ENCODE measurements at regions not wholly inside any gene's neighbourhood (a gene's known extent, or its start where the extent isn't known, plus 50 kb on each side); places are given as distances from the start of the nearest gene placed in this dataset.

GRCh38 chr2:5562865-5563264, 129.3 kb upstream of the SOX11 start:
- no peak overlapping the region for H3K27ac ChIP-seq (ENCODE audit: insufficient read depth, low read length, poor library complexity, severe bottlenecking)
- no peak for DNase-seq
- peaks cover 0 to 12% (median 6%) of the 10 kb centered on the region in 7 donors for H3K9me3 Mint-ChIP-seq
- no peaks in the 10 kb centered on the region for H3K36me3 Mint-ChIP-seq
- H3K36me3 ChIP-seq (ENCODE audit: control insufficient read depth, insufficient read depth, low read length), result no peaks in the 10 kb centered on the region
- no peaks in the 10 kb centered on the region for H3K4me1 Mint-ChIP-seq
- H3K27me3 Mint-ChIP-seq, result no peaks in the 10 kb centered on the region
- no peak overlapping the region for H3K4me3 Mint-ChIP-seq
- no peak overlapping the region for H3K27ac Mint-ChIP-seq
- H3K9me3 ChIP-seq (ENCODE audit: control insufficient read depth in 2 of 2, low read length in 2 of 2), result no peaks in the 10 kb centered on the region
- H3K4me3 ChIP-seq (ENCODE audit: low read depth, low read length), result no peak overlapping the region
- H3K27me3 ChIP-seq (ENCODE audit: control insufficient read depth, insufficient read depth, low read length), result no peaks in the 10 kb centered on the region
- no peak for ATAC-seq (ENCODE audit: low read depth in 2 of 2)
- no peaks in the 10 kb centered on the region for H3K4me1 ChIP-seq (ENCODE audit: control insufficient read depth, insufficient read depth, low read length, poor library complexity, severe bottlenecking)

DNA sequence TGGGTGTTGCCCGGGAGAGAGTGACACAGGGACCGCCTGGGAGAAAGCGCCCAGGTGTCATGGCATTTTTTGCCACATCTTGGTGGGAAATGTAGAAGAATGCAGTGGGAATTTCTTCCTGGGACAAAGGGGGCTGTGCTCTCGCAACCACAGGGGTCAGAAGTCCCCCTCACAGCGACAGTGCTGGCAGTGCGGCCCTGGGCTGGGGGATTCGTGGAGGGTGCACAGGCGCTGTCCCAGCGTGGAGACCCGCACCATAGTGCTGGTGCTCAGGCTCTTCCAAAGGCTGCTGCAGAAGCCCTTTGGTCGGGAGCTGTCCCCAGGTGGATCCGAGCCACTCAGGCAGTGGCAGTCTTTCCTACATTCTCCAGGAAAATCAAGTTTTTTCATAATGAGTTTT, 128.8 kb upstream of the SOX11 start:
- Histone ChIP-seq H3K4me1 (ENCODE audit: control insufficient read depth, insufficient read depth, low read length, poor library complexity, severe bottlenecking) (no peaks in the 10 kb centered on the region), H3K27ac (ENCODE audit: insufficient read depth, low read length, poor library complexity, severe bottlenecking) (no peak overlapping the region), H3K36me3 (ENCODE audit: control insufficient read depth, insufficient read depth, low read length) (no peaks in the 10 kb centered on the region), H3K9me3 (ENCODE audit: control insufficient read depth in 2 of 2, low read length in 2 of 2) (no peaks in the 10 kb centered on the region), H3K27me3 (ENCODE audit: control insufficient read depth, insufficient read depth, low read length) (no peaks in the 10 kb centered on the region), H3K4me3 (ENCODE audit: low read depth, low read length) (no peak overlapping the region)
- no peak overlapping the region for H3K4me3 Mint-ChIP-seq
- no peaks in the 10 kb centered on the region for H3K27me3 Mint-ChIP-seq
- no peak overlapping the region for H3K27ac Mint-ChIP-seq
- ATAC-seq (ENCODE audit: low read depth in 2 of 2), result no peak
- H3K36me3 Mint-ChIP-seq, result no peaks in the 10 kb centered on the region
- no peaks in the 10 kb centered on the region for H3K4me1 Mint-ChIP-seq
- DNase-seq, result no peak
- peaks cover 2 to 12% (median 7%) of the 10 kb centered on the region in 7 donors for H3K9me3 Mint-ChIP-seq

GRCh38 chr2:5569256-5569655, 122.9 kb upstream of the SOX11 start:
- Mint-ChIP-seq H3K4me1 (no peaks in the 10 kb centered on the region), H3K27me3 (no peaks in the 10 kb centered on the region), H3K4me3 (no peak overlapping the region), H3K36me3 (no peaks in the 10 kb centered on the region), H3K9me3 (peaks cover 7 to 15% (median 9%) of the 10 kb centered on the region in 7 donors), H3K27ac (no peak overlapping the region)
- Histone ChIP-seq H3K27ac (ENCODE audit: insufficient read depth, low read length, poor library complexity, severe bottlenecking) (no peak overlapping the region), H3K27me3 (ENCODE audit: control insufficient read depth, insufficient read depth, low read length) (no peaks in the 10 kb centered on the region), H3K36me3 (ENCODE audit: control insufficient read depth, insufficient read depth, low read length) (no peaks in the 10 kb centered on the region), H3K4me1 (ENCODE audit: control insufficient read depth, insufficient read depth, low read length, poor library complexity, severe bottlenecking) (no peaks in the 10 kb centered on the region), H3K4me3 (ENCODE audit: low read depth, low read length) (no peak overlapping the region), H3K9me3 (ENCODE audit: control insufficient read depth in 2 of 2, low read length in 2 of 2) (no peaks in the 10 kb centered on the region)
- DNase-seq, result no peak
- no peak for ATAC-seq (ENCODE audit: low read depth in 2 of 2)

DNA sequence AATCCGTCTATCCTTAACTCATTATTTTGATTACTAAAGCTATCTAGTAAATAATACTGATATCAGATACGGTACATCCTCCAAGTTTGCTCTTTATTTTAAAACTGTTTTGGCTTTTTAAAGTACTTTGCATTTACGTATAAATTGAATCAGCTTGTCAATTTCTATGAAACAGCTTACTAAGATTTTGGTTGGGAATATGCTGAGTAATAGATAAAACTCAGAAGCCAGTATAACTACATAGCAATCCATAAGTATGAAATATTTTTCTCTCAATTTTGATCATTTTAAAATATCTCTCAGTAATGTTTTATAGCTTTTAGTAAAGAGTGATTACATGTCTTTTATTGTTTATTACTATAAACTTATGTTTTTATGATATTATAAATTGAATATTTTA, 116.2 kb upstream of the SOX11 start:
- H3K4me1 ChIP-seq (ENCODE audit: control insufficient read depth, insufficient read depth, low read length, poor library complexity, severe bottlenecking), result no peaks in the 10 kb centered on the region
- H3K9me3 Mint-ChIP-seq, result peaks cover 2 to 20% (median 5%) of the 10 kb centered on the region in 7 donors
- no peaks in the 10 kb centered on the region for H3K9me3 ChIP-seq (ENCODE audit: control insufficient read depth in 2 of 2, low read length in 2 of 2)
- no peak overlapping the region for H3K4me3 Mint-ChIP-seq
- no peaks in the 10 kb centered on the region for H3K27me3 Mint-ChIP-seq
- no peaks in the 10 kb centered on the region for H3K36me3 ChIP-seq (ENCODE audit: control insufficient read depth, insufficient read depth, low read length)
- ATAC-seq (ENCODE audit: low read depth in 2 of 2) (no peak), DNase-seq (no peak)
- no peaks in the 10 kb centered on the region for H3K4me1 Mint-ChIP-seq
- no peak overlapping the region for H3K4me3 ChIP-seq (ENCODE audit: low read depth, low read length)
- no peak overlapping the region for H3K27ac Mint-ChIP-seq
- H3K27me3 ChIP-seq (ENCODE audit: control insufficient read depth, insufficient read depth, low read length), result no peaks in the 10 kb centered on the region
- H3K36me3 Mint-ChIP-seq, result no peaks in the 10 kb centered on the region
- no peak overlapping the region for H3K27ac ChIP-seq (ENCODE audit: insufficient read depth, low read length, poor library complexity, severe bottlenecking)

DNA sequence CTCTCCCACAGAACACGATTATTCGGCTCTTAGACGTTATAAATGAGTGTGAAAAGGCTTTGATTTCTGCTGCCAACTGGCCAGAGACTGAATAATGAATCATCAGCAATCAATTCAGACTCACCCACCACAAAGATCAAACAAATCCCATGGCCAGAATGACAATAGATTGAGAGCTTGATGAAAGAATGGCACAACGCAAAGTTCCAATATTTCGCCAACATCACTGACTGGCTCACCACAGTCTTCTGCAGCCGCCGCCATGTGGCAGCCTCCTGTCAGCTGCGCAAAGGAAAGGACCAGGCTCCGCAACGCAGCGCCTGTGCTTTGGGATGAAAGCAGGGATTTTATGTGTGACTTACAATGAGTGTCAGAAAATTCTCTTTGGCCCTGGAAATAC, 104.4 kb upstream of the SOX11 start:
- no peak overlapping the region for H3K4me3 Mint-ChIP-seq
- ATAC-seq (ENCODE audit: low read depth in 2 of 2) (no peak), DNase-seq (no peak)
- peaks cover 2 to 28% (median 7%) of the 10 kb centered on the region in 7 donors for H3K9me3 Mint-ChIP-seq
- Histone ChIP-seq H3K27ac (ENCODE audit: insufficient read depth, low read length, poor library complexity, severe bottlenecking) (no peak overlapping the region), H3K27me3 (ENCODE audit: control insufficient read depth, insufficient read depth, low read length) (no peaks in the 10 kb centered on the region), H3K4me1 (ENCODE audit: control insufficient read depth, insufficient read depth, low read length, poor library complexity, severe bottlenecking) (no peaks in the 10 kb centered on the region), H3K9me3 (ENCODE audit: control insufficient read depth in 2 of 2, low read length in 2 of 2) (no peaks in the 10 kb centered on the region), H3K36me3 (ENCODE audit: control insufficient read depth, insufficient read depth, low read length) (no peaks in the 10 kb centered on the region), H3K4me3 (ENCODE audit: low read depth, low read length) (no peak overlapping the region)
- no peaks in the 10 kb centered on the region for H3K36me3 Mint-ChIP-seq
- H3K4me1 Mint-ChIP-seq, result no peaks in the 10 kb centered on the region
- no peak overlapping the region for H3K27ac Mint-ChIP-seq
- no peaks in the 10 kb centered on the region for H3K27me3 Mint-ChIP-seq

DNA sequence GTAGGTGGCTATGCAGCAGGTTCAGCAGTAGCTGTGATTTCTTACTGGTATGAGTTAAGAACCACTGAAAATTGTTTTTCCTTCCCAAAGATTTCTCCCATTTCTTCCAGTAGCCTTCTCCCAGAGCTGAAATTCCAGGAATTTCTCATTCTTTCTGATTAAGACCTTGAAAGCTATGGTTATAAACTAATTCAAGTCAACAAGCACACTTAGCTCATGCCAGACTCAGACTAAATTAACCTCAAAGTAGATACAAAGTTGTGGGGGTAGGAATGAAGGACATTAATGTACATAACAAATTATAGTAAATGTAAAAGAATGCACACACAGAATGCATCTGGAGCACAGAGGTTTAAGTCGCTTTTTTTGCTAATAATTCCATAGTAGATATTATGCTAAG, 103.6 kb upstream of the SOX11 start:
- H3K4me1 Mint-ChIP-seq, result no peaks in the 10 kb centered on the region
- no peaks in the 10 kb centered on the region for H3K27me3 Mint-ChIP-seq
- no peak overlapping the region for H3K27ac Mint-ChIP-seq
- Histone ChIP-seq H3K4me3 (ENCODE audit: low read depth, low read length) (no peak overlapping the region), H3K27ac (ENCODE audit: insufficient read depth, low read length, poor library complexity, severe bottlenecking) (no peak overlapping the region), H3K36me3 (ENCODE audit: control insufficient read depth, insufficient read depth, low read length) (no peaks in the 10 kb centered on the region), H3K27me3 (ENCODE audit: control insufficient read depth, insufficient read depth, low read length) (no peaks in the 10 kb centered on the region), H3K9me3 (ENCODE audit: control insufficient read depth in 2 of 2, low read length in 2 of 2) (no peaks in the 10 kb centered on the region), H3K4me1 (ENCODE audit: control insufficient read depth, insufficient read depth, low read length, poor library complexity, severe bottlenecking) (no peaks in the 10 kb centered on the region)
- no peak for ATAC-seq (ENCODE audit: low read depth in 2 of 2)
- H3K4me3 Mint-ChIP-seq, result no peak overlapping the region
- no peak for DNase-seq
- peaks cover 1 to 26% (median 7%) of the 10 kb centered on the region in 7 donors for H3K9me3 Mint-ChIP-seq
- no peaks in the 10 kb centered on the region for H3K36me3 Mint-ChIP-seq

GRCh38 chr2:5589183-5589582, 103.0 kb upstream of the SOX11 start:
- H3K4me3 ChIP-seq (ENCODE audit: low read depth, low read length), result no peak overlapping the region
- ATAC-seq (ENCODE audit: low read depth in 2 of 2), result no peak

DNA sequence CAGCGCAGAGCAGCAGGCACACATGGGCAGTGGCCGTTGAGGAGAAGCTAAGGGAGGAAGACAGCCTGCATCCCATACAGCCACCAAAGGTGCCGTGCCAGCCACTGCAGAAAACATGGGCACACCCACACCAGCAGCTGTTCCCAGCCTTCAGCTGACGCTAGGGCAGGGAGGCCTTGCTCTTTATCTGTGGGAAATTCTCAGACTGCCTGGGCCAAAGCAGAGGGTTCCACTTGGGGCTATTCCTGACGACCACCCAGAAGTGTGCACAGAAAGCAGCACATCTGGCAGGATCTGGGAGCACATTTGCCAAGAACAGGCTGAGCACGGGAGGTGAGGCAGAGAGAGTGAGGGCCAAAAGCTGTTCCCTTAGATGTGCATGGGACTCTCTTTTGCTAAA, 101.3 kb upstream of the SOX11 start:
- DNase-seq, result no peak
- no peak overlapping the region for H3K27ac Mint-ChIP-seq

More at GRCh38 chr2:5589183-5589582, 103.0 kb upstream of the SOX11 start:
- H3K4me1 ChIP-seq (ENCODE audit: control insufficient read depth, insufficient read depth, low read length, poor library complexity, severe bottlenecking), result no peaks in the 10 kb centered on the region
- DNase-seq, result no peak
- H3K27ac ChIP-seq (ENCODE audit: insufficient read depth, low read length, poor library complexity, severe bottlenecking), result no peak overlapping the region
- H3K27me3 ChIP-seq (ENCODE audit: control insufficient read depth, insufficient read depth, low read length), result no peaks in the 10 kb centered on the region
- H3K27me3 Mint-ChIP-seq, result no peaks in the 10 kb centered on the region
- no peaks in the 10 kb centered on the region for H3K4me1 Mint-ChIP-seq
- no peaks in the 10 kb centered on the region for H3K9me3 ChIP-seq (ENCODE audit: control insufficient read depth in 2 of 2, low read length in 2 of 2)
- no peaks in the 10 kb centered on the region for H3K36me3 Mint-ChIP-seq
- H3K4me3 Mint-ChIP-seq, result no peak overlapping the region
- no peak overlapping the region for H3K27ac Mint-ChIP-seq
- no peaks in the 10 kb centered on the region for H3K36me3 ChIP-seq (ENCODE audit: control insufficient read depth, insufficient read depth, low read length)
- H3K9me3 Mint-ChIP-seq, result peaks cover 1 to 26% (median 7%) of the 10 kb centered on the region in 7 donors

More for the DNA sequence above, 101.3 kb upstream of the SOX11 start:
- no peak overlapping the region for H3K4me3 ChIP-seq (ENCODE audit: low read depth, low read length)
- ATAC-seq (ENCODE audit: low read depth in 2 of 2), result no peak
- no peaks in the 10 kb centered on the region for H3K9me3 ChIP-seq (ENCODE audit: control insufficient read depth in 2 of 2, low read length in 2 of 2)
- H3K36me3 ChIP-seq (ENCODE audit: control insufficient read depth, insufficient read depth, low read length), result no peaks in the 10 kb centered on the region
- H3K4me1 Mint-ChIP-seq, result no peaks in the 10 kb centered on the region
- no peaks in the 10 kb centered on the region for H3K4me1 ChIP-seq (ENCODE audit: control insufficient read depth, insufficient read depth, low read length, poor library complexity, severe bottlenecking)
- no peak overlapping the region for H3K4me3 Mint-ChIP-seq
- H3K27me3 ChIP-seq (ENCODE audit: control insufficient read depth, insufficient read depth, low read length), result no peaks in the 10 kb centered on the region
- H3K27ac ChIP-seq (ENCODE audit: insufficient read depth, low read length, poor library complexity, severe bottlenecking), result no peak overlapping the region
- H3K27me3 Mint-ChIP-seq, result no peaks in the 10 kb centered on the region
- no peaks in the 10 kb centered on the region for H3K36me3 Mint-ChIP-seq
- H3K9me3 Mint-ChIP-seq, result peaks cover 4 to 27% (median 7%) of the 10 kb centered on the region in 7 donors

Measured in CD4-positive, CD25-positive, alpha-beta regulatory T cell (primary cell).